ENCODE measurements at regions not wholly inside any gene's neighbourhood (a gene's known extent, or its start where the extent isn't known, plus 50 kb on each side); places are given as distances from the start of the nearest gene placed in this dataset.

DNA sequence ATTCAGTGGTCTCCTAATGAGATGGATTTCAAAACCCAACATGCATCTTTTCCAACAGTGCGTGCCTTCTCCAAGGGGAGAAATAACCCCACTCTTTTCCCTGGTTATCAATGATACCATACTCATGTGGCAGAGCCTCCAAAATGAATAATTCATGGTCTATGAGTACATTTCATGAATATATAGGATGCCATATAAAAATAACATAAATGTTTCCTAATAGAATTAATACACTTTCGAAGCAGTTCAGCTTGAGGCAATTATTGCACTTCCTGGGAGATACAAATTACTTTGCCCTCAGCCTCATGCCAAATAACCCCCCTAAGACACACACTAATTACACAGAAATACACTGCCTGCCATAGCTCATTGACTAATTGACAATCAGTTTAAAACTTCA is 318.6 kb downstream of the ZSWIM6 start:
- Mint-ChIP-seq H3K4me3 (ENCODE audit: unreplicated experiment) (no peak overlapping the region), H3K36me3 (ENCODE audit: low read depth, unreplicated experiment) (no peaks in the 10 kb centered on the region), H3K27me3 (ENCODE audit: unreplicated experiment) (no peaks in the 10 kb centered on the region), H3K4me1 (ENCODE audit: unreplicated experiment) (no peaks in the 10 kb centered on the region), H3K9me3 (ENCODE audit: unreplicated experiment) (no peaks in the 10 kb centered on the region), H3K27ac (ENCODE audit: unreplicated experiment) (no peak overlapping the region)
- TF ChIP-seq, protein P1, sequence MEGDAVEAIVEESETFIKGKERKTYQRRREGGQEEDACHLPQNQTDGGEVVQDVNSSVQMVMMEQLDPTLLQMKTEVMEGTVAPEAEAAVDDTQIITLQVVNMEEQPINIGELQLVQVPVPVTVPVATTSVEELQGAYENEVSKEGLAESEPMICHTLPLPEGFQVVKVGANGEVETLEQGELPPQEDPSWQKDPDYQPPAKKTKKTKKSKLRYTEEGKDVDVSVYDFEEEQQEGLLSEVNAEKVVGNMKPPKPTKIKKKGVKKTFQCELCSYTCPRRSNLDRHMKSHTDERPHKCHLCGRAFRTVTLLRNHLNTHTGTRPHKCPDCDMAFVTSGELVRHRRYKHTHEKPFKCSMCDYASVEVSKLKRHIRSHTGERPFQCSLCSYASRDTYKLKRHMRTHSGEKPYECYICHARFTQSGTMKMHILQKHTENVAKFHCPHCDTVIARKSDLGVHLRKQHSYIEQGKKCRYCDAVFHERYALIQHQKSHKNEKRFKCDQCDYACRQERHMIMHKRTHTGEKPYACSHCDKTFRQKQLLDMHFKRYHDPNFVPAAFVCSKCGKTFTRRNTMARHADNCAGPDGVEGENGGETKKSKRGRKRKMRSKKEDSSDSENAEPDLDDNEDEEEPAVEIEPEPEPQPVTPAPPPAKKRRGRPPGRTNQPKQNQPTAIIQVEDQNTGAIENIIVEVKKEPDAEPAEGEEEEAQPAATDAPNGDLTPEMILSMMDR (IDR thresholded peaks at IDR 0.05; ENCODE audit: unreplicated experiment) = no peak
- no peak for DNase-seq (ENCODE audit: low spot score)

DNA sequence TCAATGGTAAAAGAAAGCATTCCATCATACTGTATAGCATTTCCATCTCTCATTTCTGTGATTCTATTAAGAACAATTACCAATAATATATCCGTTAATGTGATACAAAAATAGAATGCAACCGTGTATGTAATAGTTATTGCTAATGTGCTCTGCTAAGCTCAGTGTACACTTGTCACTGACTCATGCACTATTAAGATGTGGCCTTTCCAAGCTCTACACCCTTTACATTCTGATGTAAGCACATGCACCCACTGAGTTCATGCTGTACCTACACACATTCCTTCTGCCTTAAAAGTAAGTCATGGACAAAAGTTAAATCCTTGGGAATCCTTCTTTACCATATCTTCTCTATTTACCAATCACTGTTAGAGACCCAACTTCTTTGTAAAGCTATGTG is 319.1 kb downstream of the ZSWIM6 start:
- Mint-ChIP-seq H3K9me3 (ENCODE audit: unreplicated experiment) (no peaks in the 10 kb centered on the region), H3K36me3 (ENCODE audit: low read depth, unreplicated experiment) (no peaks in the 10 kb centered on the region), H3K4me3 (ENCODE audit: unreplicated experiment) (no peak overlapping the region), H3K27me3 (ENCODE audit: unreplicated experiment) (no peaks in the 10 kb centered on the region), H3K4me1 (ENCODE audit: unreplicated experiment) (no peaks in the 10 kb centered on the region), H3K27ac (ENCODE audit: unreplicated experiment) (no peak overlapping the region)
- TF ChIP-seq, protein P1 (IDR thresholded peaks at IDR 0.05; ENCODE audit: unreplicated experiment) = no peak
- DNase-seq (ENCODE audit: low spot score) = no peak

DNA sequence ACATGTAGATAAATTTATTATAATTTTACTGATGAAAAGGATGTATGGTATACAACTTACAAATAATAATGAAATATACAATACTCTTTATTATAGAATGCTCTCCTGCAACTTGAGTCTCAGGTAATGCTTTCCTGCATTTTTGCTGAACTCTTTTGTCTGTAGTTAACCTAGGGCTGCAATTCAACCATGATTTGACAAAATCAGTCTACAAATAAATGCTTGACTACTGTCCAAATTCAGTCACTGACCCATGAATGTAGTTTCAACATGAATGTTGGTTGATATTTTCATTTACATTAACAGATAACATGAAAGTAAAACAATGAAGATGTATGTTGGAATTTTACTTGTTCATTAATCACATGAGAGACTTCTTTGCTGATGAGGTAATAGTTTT is 320.9 kb downstream of the ZSWIM6 start:
- TF ChIP-seq, protein P1 (IDR thresholded peaks at IDR 0.05; ENCODE audit: unreplicated experiment) = no peak
- H3K4me1 Mint-ChIP-seq (ENCODE audit: unreplicated experiment) = no peaks in the 10 kb centered on the region
- no peaks in the 10 kb centered on the region for H3K36me3 Mint-ChIP-seq (ENCODE audit: low read depth, unreplicated experiment)
- no peaks in the 10 kb centered on the region for H3K9me3 Mint-ChIP-seq (ENCODE audit: unreplicated experiment)
- H3K27ac Mint-ChIP-seq (ENCODE audit: unreplicated experiment) = no peak overlapping the region
- H3K27me3 Mint-ChIP-seq (ENCODE audit: unreplicated experiment) = no peaks in the 10 kb centered on the region
- H3K4me3 Mint-ChIP-seq (ENCODE audit: unreplicated experiment) = no peak overlapping the region
- DNase-seq (ENCODE audit: low spot score) = no peak

DNA sequence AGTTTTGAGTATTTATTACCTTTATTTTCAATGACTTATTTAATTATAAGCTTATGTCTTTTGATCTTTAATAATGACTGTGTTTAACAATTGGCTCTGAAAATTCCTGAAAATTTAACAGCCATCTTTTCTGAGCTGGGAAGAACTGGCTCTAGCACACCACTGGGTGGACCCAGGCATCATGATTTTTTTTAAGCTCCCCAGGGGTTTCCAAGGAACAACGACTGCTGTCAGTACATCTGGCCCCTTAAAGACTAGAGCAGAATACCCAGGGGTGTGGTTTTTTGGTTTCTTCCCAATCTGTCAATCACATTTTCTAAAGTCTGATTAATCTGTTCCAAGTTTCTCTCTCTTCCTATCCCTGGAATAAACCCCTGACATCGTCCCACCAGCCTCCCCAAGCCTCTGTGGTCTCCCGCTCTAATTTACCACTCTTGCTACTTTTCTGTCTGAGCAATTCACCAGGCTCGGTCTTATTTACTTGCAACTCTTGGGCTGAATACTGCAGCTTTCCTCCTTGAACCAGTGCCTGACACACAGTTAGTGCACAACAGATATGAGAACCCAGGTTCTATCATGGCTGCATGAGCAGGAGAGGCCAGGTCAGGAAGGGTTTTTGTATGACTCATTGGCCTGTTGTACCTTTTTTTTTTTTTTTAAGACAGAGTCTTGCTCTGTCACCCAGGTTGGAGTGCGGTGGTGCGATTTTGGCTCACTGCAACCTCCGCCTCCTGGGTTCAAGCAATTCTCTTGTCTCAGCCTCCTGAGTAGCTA is 321.9 kb downstream of the ZSWIM6 start:
- peaks cover 6% of the 10 kb centered on the region for H3K4me1 Mint-ChIP-seq (ENCODE audit: unreplicated experiment)
- no peaks in the 10 kb centered on the region for H3K27me3 Mint-ChIP-seq (ENCODE audit: unreplicated experiment)
- DNase-seq (ENCODE audit: low spot score) = no peak
- no peaks in the 10 kb centered on the region for H3K9me3 Mint-ChIP-seq (ENCODE audit: unreplicated experiment)
- H3K27ac Mint-ChIP-seq (ENCODE audit: unreplicated experiment) = no peak overlapping the region
- no peak overlapping the region for H3K4me3 Mint-ChIP-seq (ENCODE audit: unreplicated experiment)
- TF ChIP-seq, protein P1 (IDR thresholded peaks at IDR 0.05; ENCODE audit: unreplicated experiment) = no peak
- H3K36me3 Mint-ChIP-seq (ENCODE audit: low read depth, unreplicated experiment) = no peaks in the 10 kb centered on the region

DNA sequence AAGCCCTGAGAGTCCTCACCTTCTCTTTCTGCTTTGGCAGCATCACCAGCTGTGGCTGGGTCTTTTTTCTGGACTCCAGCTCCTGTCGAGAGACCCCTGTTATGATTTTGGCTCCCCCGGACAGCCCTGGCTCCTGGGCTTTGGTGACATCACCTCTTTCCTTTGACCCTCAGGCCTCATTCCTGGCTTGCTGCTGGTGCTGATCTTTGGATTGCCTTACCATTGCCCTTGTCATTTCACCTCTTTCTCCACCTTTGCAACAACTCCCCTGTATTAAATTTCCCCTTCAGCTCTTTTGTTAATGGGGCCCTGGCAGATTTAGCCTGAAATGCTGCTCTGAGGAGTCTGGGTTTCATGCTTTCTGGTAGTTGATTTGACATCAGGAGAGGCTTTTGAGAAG is 322.8 kb downstream of the ZSWIM6 start:
- H3K4me1 Mint-ChIP-seq (ENCODE audit: unreplicated experiment) = peaks cover 15% of the 10 kb centered on the region
- DNase-seq (ENCODE audit: low spot score) = no peak
- no peaks in the 10 kb centered on the region for H3K27me3 Mint-ChIP-seq (ENCODE audit: unreplicated experiment)
- no peak overlapping the region for H3K27ac Mint-ChIP-seq (ENCODE audit: unreplicated experiment)
- H3K36me3 Mint-ChIP-seq (ENCODE audit: low read depth, unreplicated experiment) = no peaks in the 10 kb centered on the region
- TF ChIP-seq, protein P1 (IDR thresholded peaks at IDR 0.05; ENCODE audit: unreplicated experiment) = no peak
- no peaks in the 10 kb centered on the region for H3K9me3 Mint-ChIP-seq (ENCODE audit: unreplicated experiment)
- H3K4me3 Mint-ChIP-seq (ENCODE audit: unreplicated experiment) = no peak overlapping the region
